ENCODE measurements at regions not wholly inside any gene's neighbourhood (a gene's known extent, or its start where the extent isn't known, plus 50 kb on each side); places are given as distances from the start of the nearest gene placed in this dataset.

GRCh38 chr2:66889632-66889882 is 454.6 kb downstream of the MEIS1 start:
- TF ChIP-seq, protein P1, sequence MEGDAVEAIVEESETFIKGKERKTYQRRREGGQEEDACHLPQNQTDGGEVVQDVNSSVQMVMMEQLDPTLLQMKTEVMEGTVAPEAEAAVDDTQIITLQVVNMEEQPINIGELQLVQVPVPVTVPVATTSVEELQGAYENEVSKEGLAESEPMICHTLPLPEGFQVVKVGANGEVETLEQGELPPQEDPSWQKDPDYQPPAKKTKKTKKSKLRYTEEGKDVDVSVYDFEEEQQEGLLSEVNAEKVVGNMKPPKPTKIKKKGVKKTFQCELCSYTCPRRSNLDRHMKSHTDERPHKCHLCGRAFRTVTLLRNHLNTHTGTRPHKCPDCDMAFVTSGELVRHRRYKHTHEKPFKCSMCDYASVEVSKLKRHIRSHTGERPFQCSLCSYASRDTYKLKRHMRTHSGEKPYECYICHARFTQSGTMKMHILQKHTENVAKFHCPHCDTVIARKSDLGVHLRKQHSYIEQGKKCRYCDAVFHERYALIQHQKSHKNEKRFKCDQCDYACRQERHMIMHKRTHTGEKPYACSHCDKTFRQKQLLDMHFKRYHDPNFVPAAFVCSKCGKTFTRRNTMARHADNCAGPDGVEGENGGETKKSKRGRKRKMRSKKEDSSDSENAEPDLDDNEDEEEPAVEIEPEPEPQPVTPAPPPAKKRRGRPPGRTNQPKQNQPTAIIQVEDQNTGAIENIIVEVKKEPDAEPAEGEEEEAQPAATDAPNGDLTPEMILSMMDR (conservative IDR thresholded peaks at IDR 0.05): no peak
- TF ChIP-seq EZH2 (IDR thresholded peaks at IDR 0.05; ENCODE audit: low read depth): no peak
